IPS-20b (cell line): ENCODE measurements at regions not wholly inside any gene's neighbourhood (a gene's known extent, or its start where the extent isn't known, plus 50 kb on each side); places are given as distances from the start of the nearest gene placed in this dataset.
"Not testable (repeated sequence)": the region's sequence is repeated elsewhere in the genome, so short reads cannot be mapped to it uniquely, and the experiment has no call there.

Source experiments
- H3K27ac ChIP-seq: one replicate; pipeline ENCODE4 v1.5.1; 2013; ENCODE audit warnings: low read length
- H3K27me3 ChIP-seq: 2 replicates; pipeline ENCODE4 v1.6.1; 2013; ENCODE audit warnings: mild to moderate bottlenecking, low read length, inconsistent platforms; ENCODE audit not compliant: insufficient read depth
- H3K36me3 ChIP-seq: 2 replicates; pipeline ENCODE4 v1.6.1; 2013; ENCODE audit warnings: low read depth, mild to moderate bottlenecking, inconsistent platforms, low read length, moderate library complexity; ENCODE audit not compliant: insufficient read depth
- H3K4me1 ChIP-seq: 2 replicates; pipeline ENCODE4 v1.6.1; 2013; ENCODE audit warnings: mild to moderate bottlenecking, control low read depth, inconsistent platforms, low read length, moderate library complexity; ENCODE audit not compliant: insufficient read depth
- H3K4me3 ChIP-seq: 2 replicates; pipeline ENCODE4 v1.5.1; 2013; ENCODE audit warnings: mild to moderate bottlenecking, low read length, inconsistent platforms
- H3K9ac ChIP-seq: 2 replicates; pipeline ENCODE4 v1.6.1; 2013; ENCODE audit warnings: low read depth, mild to moderate bottlenecking, inconsistent platforms, low read length, moderate library complexity
- H3K9me3 ChIP-seq: 2 replicates; pipeline ENCODE4 v1.6.1; 2013; ENCODE audit warnings: mild to moderate bottlenecking, low read depth, low read length, inconsistent platforms; ENCODE audit not compliant: insufficient read depth

GRCh38 chr2:121069434-121069969, 215.5 kb downstream of the TFCP2L1 start:
- no peak overlapping the region for H3K9ac ChIP-seq
- H3K4me3 ChIP-seq = no peak overlapping the region
- no peaks in the 10 kb centered on the region for H3K36me3 ChIP-seq
- no peak overlapping the region for H3K27ac ChIP-seq
- peaks cover 35% of the 10 kb centered on the region for H3K27me3 ChIP-seq
- no peaks in the 10 kb centered on the region for H3K9me3 ChIP-seq
- peaks cover under 1% of the 10 kb centered on the region; the same call in 1 of the 2 replicates for H3K4me1 ChIP-seq

- not testable (repeated sequence) for H3K9me3 ChIP-seq, H3K4me1 ChIP-seq, H3K36me3 ChIP-seq, H3K27ac ChIP-seq, H3K9ac ChIP-seq, H3K4me3 ChIP-seq
- H3K27me3 ChIP-seq = peaks cover 33% of the 10 kb centered on the region
Measured at GRCh38 chr2:121070061-121070460, 214.9 kb downstream of the TFCP2L1 start.

- Histone ChIP-seq H3K4me3 (no peak overlapping the region), H3K9me3 (no peaks in the 10 kb centered on the region), H3K4me1 (peaks cover 6% of the 10 kb centered on the region; the same call in 1 of the 2 replicates)
Measured at GRCh38 chr2:121071034-121071504, 213.9 kb downstream of the TFCP2L1 start.

GRCh38 chr2:121072784-121073183, 212.2 kb downstream of the TFCP2L1 start:
- Histone ChIP-seq H3K27me3 (peaks cover 51% of the 10 kb centered on the region), H3K4me3 (no peak overlapping the region), H3K36me3 (no peaks in the 10 kb centered on the region), H3K9me3 (no peaks in the 10 kb centered on the region), H3K4me1 (peaks cover 11% of the 10 kb centered on the region; the same call in 1 of the 2 replicates), H3K27ac (no peak overlapping the region), H3K9ac (no peak overlapping the region)

More at GRCh38 chr2:121071034-121071504, 213.9 kb downstream of the TFCP2L1 start:
- peaks cover 36% of the 10 kb centered on the region for H3K27me3 ChIP-seq
- H3K9ac ChIP-seq = no peak overlapping the region
- no peak overlapping the region for H3K27ac ChIP-seq
- H3K36me3 ChIP-seq = no peaks in the 10 kb centered on the region

- Histone ChIP-seq H3K4me1 (peaks cover 11% of the 10 kb centered on the region; the same call in 1 of the 2 replicates), H3K36me3 (no peaks in the 10 kb centered on the region), H3K27ac (no peak overlapping the region), H3K27me3 (peaks cover 59% of the 10 kb centered on the region), H3K9ac (no peak overlapping the region), H3K4me3 (no peak overlapping the region), H3K9me3 (no peaks in the 10 kb centered on the region)
Measured at GRCh38 chr2:121073320-121074210, 211.4 kb downstream of the TFCP2L1 start.

- peaks cover 11% of the 10 kb centered on the region; the same call in 1 of the 2 replicates for H3K4me1 ChIP-seq
- H3K36me3 ChIP-seq = no peaks in the 10 kb centered on the region
- H3K27ac ChIP-seq = no peak overlapping the region
- H3K4me3 ChIP-seq = no peak overlapping the region
- H3K9ac ChIP-seq = no peak overlapping the region
- peaks cover 60% of the 10 kb centered on the region for H3K27me3 ChIP-seq
- H3K9me3 ChIP-seq = no peaks in the 10 kb centered on the region
Measured at GRCh38 chr2:121074293-121074932, 210.6 kb downstream of the TFCP2L1 start.

GRCh38 chr2:121075006-121075551, 209.9 kb downstream of the TFCP2L1 start:
- peak overlapping the region; percentile 80 for H3K9ac ChIP-seq
- no peak overlapping the region for H3K27ac ChIP-seq
- peak overlapping the region; percentile 63 for H3K4me3 ChIP-seq
- no peaks in the 10 kb centered on the region for H3K9me3 ChIP-seq
- H3K4me1 ChIP-seq = peaks cover 11% of the 10 kb centered on the region; the same call in 1 of the 2 replicates
- no peaks in the 10 kb centered on the region for H3K36me3 ChIP-seq
- peaks cover 66% of the 10 kb centered on the region for H3K27me3 ChIP-seq

GRCh38 chr2:121075641-121076497, 209.1 kb downstream of the TFCP2L1 start:
- Histone ChIP-seq H3K27me3 (peaks cover 66% of the 10 kb centered on the region), H3K36me3 (no peaks in the 10 kb centered on the region), H3K4me1 (peaks cover 11% of the 10 kb centered on the region; the same call in 1 of the 2 replicates), H3K9ac (peak overlapping the region; percentile 80), H3K27ac (no peak overlapping the region), H3K9me3 (no peaks in the 10 kb centered on the region), H3K4me3 (peak overlapping the region; percentile 63)

GRCh38 chr2:121076498-121076820, 208.5 kb downstream of the TFCP2L1 start:
- peaks cover 63% of the 10 kb centered on the region for H3K27me3 ChIP-seq
- peaks cover 11% of the 10 kb centered on the region; the same call in 1 of the 2 replicates for H3K4me1 ChIP-seq
- no peaks in the 10 kb centered on the region for H3K36me3 ChIP-seq
- H3K9ac ChIP-seq = no peak overlapping the region; the same call in 1 of the 2 replicates
- no peaks in the 10 kb centered on the region for H3K9me3 ChIP-seq
- no peak overlapping the region for H3K27ac ChIP-seq
- peak overlapping the region; percentile 63 for H3K4me3 ChIP-seq

- H3K4me3 ChIP-seq = peak overlapping the region; percentile 63; the same call in 1 of the 2 replicates
- no peaks in the 10 kb centered on the region for H3K9me3 ChIP-seq
- H3K4me1 ChIP-seq = peaks cover 11% of the 10 kb centered on the region; the same call in 1 of the 2 replicates
- no peak overlapping the region for H3K27ac ChIP-seq
- no peak overlapping the region for H3K9ac ChIP-seq
- no peaks in the 10 kb centered on the region for H3K36me3 ChIP-seq
- peaks cover 58% of the 10 kb centered on the region for H3K27me3 ChIP-seq
Measured at GRCh38 chr2:121076885-121077549, 208.0 kb downstream of the TFCP2L1 start.
